WTC11 (cell line): ENCODE measurements at regions not wholly inside any gene's neighbourhood (a gene's known extent, or its start where the extent isn't known, plus 50 kb on each side); places are given as distances from the start of the nearest gene placed in this dataset.

Experiments
- ATAC-seq: fragments of 200-7000 bp; cut with Tn5 transposase; 2 replicates; pipeline ENCODE4 v1.10.0; 2021; ENCODE audit warnings: mild to moderate bottlenecking, moderate library complexity
- CTCF ChIA-PET: fragments of 300-600 bp; sonication (Branson Sonifier 250); formaldehyde crosslinking; loops from one replicate; lab custom pipeline; 2021; ENCODE audit warnings: antibody characterized with exemption; lab: Charles Lee
- POLR2A ChIA-PET: fragments of 350-600 bp; sonication (Branson Sonifier 250); formaldehyde crosslinking; loops from one replicate; lab custom pipeline; 2021; ENCODE audit warnings: antibody characterized with exemption; lab: Charles Lee
- DNase-seq: peaks from one replicate; pipeline ENCODE4 v3.0.0; 2021; ENCODE audit warnings: low spot score
- H3K27ac Mint-ChIP-seq: 2 replicates; pipeline ENCODE4 v1.8.0; 2021; ENCODE audit warnings: mixed read lengths
- H3K27me3 Mint-ChIP-seq: 2 replicates; pipeline ENCODE4 v1.8.0; 2021; ENCODE audit warnings: low read depth, mild to moderate bottlenecking, moderate library complexity, mixed read lengths
- H3K36me3 Mint-ChIP-seq: 2 replicates; pipeline ENCODE4 v1.8.0; 2021; ENCODE audit warnings: mixed read lengths
- H3K4me1 Mint-ChIP-seq: 2 replicates; pipeline ENCODE4 v1.8.0; 2022; ENCODE audit warnings: mixed read lengths
- H3K4me3 Mint-ChIP-seq: 2 replicates; pipeline ENCODE4 v1.8.0; 2021; ENCODE audit warnings: mild to moderate bottlenecking, moderate library complexity, mixed read lengths
- H3K9me3 Mint-ChIP-seq: 2 replicates; pipeline ENCODE4 v1.8.0; 2021; ENCODE audit warnings: mixed read lengths
- ATF6 ChIP-seq: sonication (generic); formaldehyde crosslinking; IDR thresholded peaks from 2 replicates; pipeline ENCODE4 v1.8.1; 2023; ENCODE audit warnings: mild to moderate bottlenecking, missing genetic modification reagents
- CREB1 ChIP-seq: sonication (generic); formaldehyde crosslinking; IDR thresholded peaks from 2 replicates; pipeline ENCODE4 v1.8.0; 2023; ENCODE audit warnings: mild to moderate bottlenecking, missing genetic modification reagents
- CREM ChIP-seq: sonication (generic); formaldehyde crosslinking; IDR thresholded peaks from 2 replicates; pipeline ENCODE4 v1.8.1; 2022; ENCODE audit warnings: mild to moderate bottlenecking, missing genetic modification reagents, moderate library complexity
- E2F1 ChIP-seq: sonication (generic); formaldehyde crosslinking; IDR thresholded peaks from 2 replicates; pipeline ENCODE4 v1.8.0; 2022; ENCODE audit warnings: mild to moderate bottlenecking, missing genetic modification reagents
- GABPB1 ChIP-seq: sonication (generic); formaldehyde crosslinking; IDR thresholded peaks from 2 replicates; pipeline ENCODE4 v1.8.1; 2023; ENCODE audit warnings: mild to moderate bottlenecking, missing genetic modification reagents
- JAZF1 ChIP-seq: fragments of 250-450 bp; sonication (Bioruptor Pico); IDR thresholded peaks from 2 replicates; pipeline ENCODE4 v1.9.0; 2021; ENCODE audit warnings: moderate library complexity, mild to moderate bottlenecking, inconsistent platforms
- KAT7 ChIP-seq: sonication (generic); formaldehyde crosslinking; IDR thresholded peaks from 2 replicates; pipeline ENCODE4 v1.8.1; 2023; ENCODE audit warnings: missing genetic modification reagents, mild to moderate bottlenecking, borderline replicate concordance
- NFYB ChIP-seq: sonication (generic); formaldehyde crosslinking; conservative IDR thresholded peaks from 2 replicates; pipeline ENCODE4 v1.8.0; 2022; ENCODE audit warnings: low read depth, missing genetic modification reagents
- NR2C2 ChIP-seq: sonication (generic); formaldehyde crosslinking; IDR thresholded peaks from 2 replicates; pipeline ENCODE4 v1.8.0; 2022; ENCODE audit warnings: mild to moderate bottlenecking, missing genetic modification reagents
- RELA ChIP-seq: sonication (generic); formaldehyde crosslinking; IDR thresholded peaks from 2 replicates; pipeline ENCODE4 v1.8.1; 2022; ENCODE audit warnings: missing genetic modification reagents, mild to moderate bottlenecking, borderline replicate concordance
- RORB ChIP-seq: fragments of 250-450 bp; sonication (Bioruptor Pico); IDR thresholded peaks from 2 replicates; pipeline ENCODE4 v1.9.0; 2021; ENCODE audit warnings: mild to moderate bottlenecking
- SOX15 ChIP-seq: fragments of 250-450 bp; sonication (Bioruptor Pico); IDR thresholded peaks from 2 replicates; pipeline ENCODE4 v1.9.0; 2021; ENCODE audit warnings: mild to moderate bottlenecking
- STAT6 ChIP-seq: sonication (generic); formaldehyde crosslinking; conservative IDR thresholded peaks from 2 replicates; pipeline ENCODE4 v1.8.1; 2023; ENCODE audit warnings: mild to moderate bottlenecking, low read depth, missing genetic modification reagents, moderate library complexity
- TCF7 ChIP-seq: sonication (generic); formaldehyde crosslinking; IDR thresholded peaks from 2 replicates; pipeline ENCODE4 v1.8.0; 2022; ENCODE audit warnings: mild to moderate bottlenecking, low read depth, missing genetic modification reagents, moderate library complexity
- TP53 ChIP-seq: sonication (generic); formaldehyde crosslinking; IDR thresholded peaks from 2 replicates; pipeline ENCODE4 v1.8.1; 2023; ENCODE audit warnings: mild to moderate bottlenecking, missing genetic modification reagents
- ZBTB43 ChIP-seq: sonication (generic); formaldehyde crosslinking; IDR thresholded peaks from 2 replicates; pipeline ENCODE4 v1.8.1; 2023; ENCODE audit warnings: mild to moderate bottlenecking, missing genetic modification reagents
- ZNF396 ChIP-seq: fragments of 250-450 bp; sonication (Bioruptor Pico); IDR thresholded peaks from 2 replicates; pipeline ENCODE4 v1.8.0; 2021; ENCODE audit warnings: mild to moderate bottlenecking, moderate library complexity, borderline replicate concordance
- ZNF671 ChIP-seq: fragments of 250-450 bp; sonication (Bioruptor Pico); IDR thresholded peaks from 2 replicates; pipeline ENCODE4 v1.8.0; 2021; ENCODE audit warnings: mild to moderate bottlenecking
- TF ChIP-seq, protein P1 (sequence below): sonication (generic); formaldehyde crosslinking; IDR thresholded peaks from 2 replicates; pipeline ENCODE4 v1.8.1; 2022; ENCODE audit warnings: low read depth, missing genetic modification reagents, borderline replicate concordance
- TF ChIP-seq, protein P2 (sequence below): fragments of 250-450 bp; sonication (Bioruptor Pico); IDR thresholded peaks from 2 replicates; pipeline ENCODE4 v2.1.2; 2022; ENCODE audit warnings: mild to moderate bottlenecking, moderate library complexity

- no peak for TF ChIP-seq SOX15 (CRISPR knock-in tag)
- TF ChIP-seq KAT7, result no peak
- no peak for TF ChIP-seq CREB1 (CRISPR knock-in tag)
- no peak for TF ChIP-seq NR2C2 (CRISPR knock-in tag)
- TF ChIP-seq E2F1 (CRISPR knock-in tag), result no peak
- TF ChIP-seq GABPB1 (CRISPR knock-in tag), result no peak
- no peak for TF ChIP-seq ZBTB43 (CRISPR knock-in tag)
- TF ChIP-seq NFYB (CRISPR knock-in tag), result no peak
- no peak for TF ChIP-seq TCF7 (CRISPR knock-in tag)
- no peak for TF ChIP-seq JAZF1 (CRISPR knock-in tag)
These were observed 446.4 kb downstream of the RASEF start (continued) for GRCh38 chr9:82616545-82616944.

DNA sequence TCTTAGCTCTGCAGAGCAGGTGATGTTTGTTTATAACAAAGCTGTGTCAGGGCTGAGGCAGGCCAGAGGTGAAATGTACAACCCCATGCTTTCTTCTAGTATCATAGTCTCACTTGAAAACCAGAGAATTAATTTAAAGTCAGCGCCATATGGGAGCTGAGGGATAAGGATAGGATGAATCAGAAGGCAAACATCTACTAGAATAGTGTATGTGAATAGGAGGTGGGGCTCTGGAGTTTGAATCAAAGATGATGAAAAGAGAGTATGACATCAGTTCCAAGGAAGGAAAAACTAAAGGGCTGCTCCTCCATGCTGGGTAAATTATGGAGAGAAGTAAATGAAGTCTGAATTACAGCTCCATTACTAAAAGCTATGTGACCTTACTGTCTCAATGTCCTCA lies 441.5 kb downstream of the RASEF start:
- Mint-ChIP-seq H3K4me3 (no peak overlapping the region), H3K36me3 (no peaks in the 10 kb centered on the region), H3K27me3 (no peaks in the 10 kb centered on the region), H3K9me3 (no peaks in the 10 kb centered on the region), H3K4me1 (no peaks in the 10 kb centered on the region), H3K27ac (no peak overlapping the region)
- TF ChIP-seq STAT6 (no peak), JAZF1 (CRISPR knock-in tag) (no peak), TCF7 (CRISPR knock-in tag) (no peak), CREM (CRISPR knock-in tag) (no peak), RORB (CRISPR knock-in tag) (no peak), KAT7 (no peak), RELA (CRISPR knock-in tag) (no peak)
- CTCF ChIA-PET, result interaction anchor here (1.8 kb wide), 1 partner anchor 15 kb away, joined by 10 read pairs; no protein-coding TSS in a partner anchor
- DNase-seq (no peak), ATAC-seq (no peak)
- POLR2A ChIA-PET, result no interaction called here

- no peak overlapping the region for H3K4me3 Mint-ChIP-seq
- no peak for ATAC-seq
- peaks cover 9% of the 10 kb centered on the region; the same call in 1 of the 2 replicates for H3K36me3 Mint-ChIP-seq
- H3K27me3 Mint-ChIP-seq, result no peaks in the 10 kb centered on the region
- peaks cover 31% of the 10 kb centered on the region for H3K9me3 Mint-ChIP-seq
- H3K27ac Mint-ChIP-seq, result no peak overlapping the region
- no peaks in the 10 kb centered on the region for H3K4me1 Mint-ChIP-seq
- POLR2A ChIA-PET, result no interaction called here
- CTCF ChIA-PET, result no interaction called here
- DNase-seq, result no peak
- no peak for TF ChIP-seq TP53
- TF ChIP-seq, protein P1, sequence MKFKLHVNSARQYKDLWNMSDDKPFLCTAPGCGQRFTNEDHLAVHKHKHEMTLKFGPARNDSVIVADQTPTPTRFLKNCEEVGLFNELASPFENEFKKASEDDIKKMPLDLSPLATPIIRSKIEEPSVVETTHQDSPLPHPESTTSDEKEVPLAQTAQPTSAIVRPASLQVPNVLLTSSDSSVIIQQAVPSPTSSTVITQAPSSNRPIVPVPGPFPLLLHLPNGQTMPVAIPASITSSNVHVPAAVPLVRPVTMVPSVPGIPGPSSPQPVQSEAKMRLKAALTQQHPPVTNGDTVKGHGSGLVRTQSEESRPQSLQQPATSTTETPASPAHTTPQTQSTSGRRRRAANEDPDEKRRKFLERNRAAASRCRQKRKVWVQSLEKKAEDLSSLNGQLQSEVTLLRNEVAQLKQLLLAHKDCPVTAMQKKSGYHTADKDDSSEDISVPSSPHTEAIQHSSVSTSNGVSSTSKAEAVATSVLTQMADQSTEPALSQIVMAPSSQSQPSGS (CRISPR knock-in tag), result no peak
- TF ChIP-seq GABPB1 (CRISPR knock-in tag), result no peak
- TF ChIP-seq, protein P2, sequence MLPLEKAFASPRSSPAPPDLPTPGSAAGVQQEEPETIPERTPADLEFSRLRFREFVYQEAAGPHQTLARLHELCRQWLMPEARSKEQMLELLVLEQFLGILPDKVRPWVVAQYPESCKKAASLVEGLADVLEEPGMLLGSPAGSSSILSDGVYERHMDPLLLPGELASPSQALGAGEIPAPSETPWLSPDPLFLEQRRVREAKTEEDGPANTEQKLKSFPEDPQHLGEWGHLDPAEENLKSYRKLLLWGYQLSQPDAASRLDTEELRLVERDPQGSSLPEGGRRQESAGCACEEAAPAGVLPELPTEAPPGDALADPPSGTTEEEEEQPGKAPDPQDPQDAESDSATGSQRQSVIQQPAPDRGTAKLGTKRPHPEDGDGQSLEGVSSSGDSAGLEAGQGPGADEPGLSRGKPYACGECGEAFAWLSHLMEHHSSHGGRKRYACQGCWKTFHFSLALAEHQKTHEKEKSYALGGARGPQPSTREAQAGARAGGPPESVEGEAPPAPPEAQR (CRISPR knock-in tag), result no peak
- no peak for TF ChIP-seq ZNF671 (CRISPR knock-in tag)
- no peak for TF ChIP-seq ATF6 (CRISPR knock-in tag)
- no peak for TF ChIP-seq ZBTB43 (CRISPR knock-in tag)
- TF ChIP-seq ZNF396 (CRISPR knock-in tag), result no peak
These were observed 425.6 kb downstream of the RASEF start for GRCh38 chr9:82637368-82637767.
